Smooth muscle cell (in vitro differentiated cells): ENCODE measurements at regions not wholly inside any gene's neighbourhood (a gene's known extent, or its start where the extent isn't known, plus 50 kb on each side); places are given as distances from the start of the nearest gene placed in this dataset.
A peak's percentile ranks its signal among the peaks of the same experiment; 100 is the strongest.

Experiments used
- DNase-seq: peaks from one replicate; lab custom pipeline; 2025; ENCODE audit not compliant: unreplicated experiment; lab: John Stamatoyannopoulos, UW
- H2AFZ ChIP-seq: fragments of 200-600 bp; sonication (generic); 2 replicates; pipeline ENCODE4 v1.6.0; 2016; ENCODE audit warnings: antibody characterized with exemption, low read depth, mild to moderate bottlenecking
- H3F3A ChIP-seq: fragments of 200-600 bp; sonication (generic); 2 replicates; pipeline ENCODE4 v1.6.0; 2017; ENCODE audit warnings: antibody characterized with exemption, low read depth
- H3K27ac ChIP-seq: fragments of 200-600 bp; sonication (generic); 2 replicates; pipeline ENCODE4 v1.5.1; 2016; ENCODE audit warnings: low read depth, mild to moderate bottlenecking
- H3K27me3 ChIP-seq: fragments of 200-600 bp; sonication (generic); 2 replicates; pipeline ENCODE4 v1.6.1; 2016; ENCODE audit warnings: low read depth, mild to moderate bottlenecking
- H3K36me3 ChIP-seq: fragments of 200-600 bp; sonication (generic); 2 replicates; pipeline ENCODE4 v1.5.1; 2016; ENCODE audit warnings: low read depth
- H3K4me1 ChIP-seq: fragments of 200-600 bp; sonication (generic); 2 replicates; pipeline ENCODE4 v1.5.1; 2016; ENCODE audit warnings: low read depth
- H3K4me2 ChIP-seq: fragments of 200-600 bp; sonication (generic); 2 replicates; pipeline ENCODE4 v1.6.0; 2016; ENCODE audit warnings: mild to moderate bottlenecking
- H3K4me3 ChIP-seq: fragments of 200-600 bp; sonication (generic); 2 replicates; pipeline ENCODE4 v1.5.1; 2016; ENCODE audit warnings: mild to moderate bottlenecking
- H3K79me2 ChIP-seq: fragments of 200-600 bp; sonication (generic); 2 replicates; pipeline ENCODE4 v1.6.0; 2016; ENCODE audit warnings: low read depth, mild to moderate bottlenecking
- H3K9ac ChIP-seq: fragments of 200-600 bp; sonication (generic); 2 replicates; pipeline ENCODE4 v1.6.0; 2016; ENCODE audit warnings: low read depth
- H3K9me3 ChIP-seq: fragments of 200-600 bp; sonication (generic); replicated peaks from 2 replicates; pipeline ENCODE4 v1.5.1; 2016; ENCODE audit warnings: low read depth
- H4K20me1 ChIP-seq: fragments of 200-600 bp; sonication (generic); 2 replicates; pipeline ENCODE4 v1.6.0; 2016; ENCODE audit warnings: low read depth
- WGBS: methylation state at CpG from one replicate; pipeline ENCODE4 v1.1.7; 2016; ENCODE audit warnings: low lambda C conversion rate; 5-methylcytosine and 5-hydroxymethylcytosine counted together
- TF ChIP-seq, protein P1 (sequence below): fragments of 200-600 bp; sonication (generic); IDR thresholded peaks from 2 replicates; pipeline ENCODE4 v1.5.1; 2017; ENCODE audit warnings: borderline replicate concordance, mild to moderate bottlenecking, antibody characterized with exemption; ENCODE audit not compliant: insufficient read depth, poor library complexity, severe bottlenecking

DNA sequence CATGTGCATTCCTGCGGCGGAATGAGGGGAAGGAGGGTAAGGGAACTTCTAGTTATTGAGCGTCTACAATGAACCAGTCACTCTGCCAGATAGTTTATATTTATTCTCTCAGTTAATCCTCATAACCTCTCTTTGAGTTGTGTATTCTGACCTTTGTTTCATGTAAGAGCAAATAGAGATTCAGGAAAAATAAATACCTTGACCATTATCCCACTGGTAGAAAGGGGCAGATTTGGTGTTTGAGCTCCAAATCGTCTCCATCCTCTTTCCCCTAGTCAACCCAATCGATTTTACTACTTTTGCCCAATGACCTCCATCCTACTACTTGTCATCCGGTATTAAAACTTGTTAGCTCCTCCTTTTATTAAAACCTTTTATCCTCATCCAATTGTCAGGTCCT, 157.1 kb upstream of the SESN3 start:
- H4K20me1 ChIP-seq: no peaks in the 10 kb centered on the region
- no peaks in the 10 kb centered on the region for H3K36me3 ChIP-seq
- H3K9me3 ChIP-seq: no peaks in the 10 kb centered on the region
- TF ChIP-seq, protein P1, sequence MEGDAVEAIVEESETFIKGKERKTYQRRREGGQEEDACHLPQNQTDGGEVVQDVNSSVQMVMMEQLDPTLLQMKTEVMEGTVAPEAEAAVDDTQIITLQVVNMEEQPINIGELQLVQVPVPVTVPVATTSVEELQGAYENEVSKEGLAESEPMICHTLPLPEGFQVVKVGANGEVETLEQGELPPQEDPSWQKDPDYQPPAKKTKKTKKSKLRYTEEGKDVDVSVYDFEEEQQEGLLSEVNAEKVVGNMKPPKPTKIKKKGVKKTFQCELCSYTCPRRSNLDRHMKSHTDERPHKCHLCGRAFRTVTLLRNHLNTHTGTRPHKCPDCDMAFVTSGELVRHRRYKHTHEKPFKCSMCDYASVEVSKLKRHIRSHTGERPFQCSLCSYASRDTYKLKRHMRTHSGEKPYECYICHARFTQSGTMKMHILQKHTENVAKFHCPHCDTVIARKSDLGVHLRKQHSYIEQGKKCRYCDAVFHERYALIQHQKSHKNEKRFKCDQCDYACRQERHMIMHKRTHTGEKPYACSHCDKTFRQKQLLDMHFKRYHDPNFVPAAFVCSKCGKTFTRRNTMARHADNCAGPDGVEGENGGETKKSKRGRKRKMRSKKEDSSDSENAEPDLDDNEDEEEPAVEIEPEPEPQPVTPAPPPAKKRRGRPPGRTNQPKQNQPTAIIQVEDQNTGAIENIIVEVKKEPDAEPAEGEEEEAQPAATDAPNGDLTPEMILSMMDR: no peak
- H3K4me1 ChIP-seq: peaks cover 3% of the 10 kb centered on the region
- no peak overlapping the region for H3K4me3 ChIP-seq
- no peak overlapping the region for H3K4me2 ChIP-seq
- no peaks in the 10 kb centered on the region for H3K79me2 ChIP-seq
- DNase-seq: no peak
- 89% methylated on average over 6 of the region's 6 CpGs for WGBS
- no peak overlapping the region for H2AFZ ChIP-seq
- peaks cover 4% of the 10 kb centered on the region for H3F3A ChIP-seq
- H3K27ac ChIP-seq: no peak overlapping the region
- H3K27me3 ChIP-seq: no peaks in the 10 kb centered on the region
- no peak overlapping the region for H3K9ac ChIP-seq

DNA sequence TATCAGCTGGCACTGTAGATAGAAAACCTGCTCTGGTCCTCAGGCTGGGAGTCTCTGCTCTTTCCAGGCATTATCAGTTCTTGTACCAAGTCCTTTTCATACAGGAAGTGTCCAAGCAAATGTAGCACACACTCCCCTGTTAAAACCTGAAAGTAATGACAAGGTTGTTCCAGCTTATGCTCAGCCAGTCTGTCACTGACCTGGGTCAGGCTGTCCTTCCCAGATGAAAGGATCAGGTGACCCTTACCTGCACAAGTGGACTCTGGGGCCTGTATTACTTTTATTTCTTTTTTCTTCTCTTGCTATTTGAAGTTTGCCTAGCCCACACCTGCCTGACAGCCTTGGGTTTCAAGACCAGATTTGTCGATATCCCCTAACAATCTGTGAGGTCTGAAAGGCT, 156.3 kb upstream of the SESN3 start:
- TF ChIP-seq, protein P1: no peak
- H3K27me3 ChIP-seq: no peaks in the 10 kb centered on the region

GRCh38 chr11:95385577-95385976, 154.6 kb upstream of the SESN3 start:
- peaks cover 4% of the 10 kb centered on the region for H3F3A ChIP-seq
- no peak overlapping the region for H2AFZ ChIP-seq
- no peak overlapping the region for H3K4me3 ChIP-seq
- DNase-seq: no peak
- H3K27ac ChIP-seq: no peak overlapping the region
- no peaks in the 10 kb centered on the region for H3K36me3 ChIP-seq
- H3K9ac ChIP-seq: no peak overlapping the region
- no peaks in the 10 kb centered on the region for H3K27me3 ChIP-seq
- no peaks in the 10 kb centered on the region for H4K20me1 ChIP-seq
- no peaks in the 10 kb centered on the region for H3K79me2 ChIP-seq
- H3K4me1 ChIP-seq: peaks cover 3% of the 10 kb centered on the region
- H3K9me3 ChIP-seq: no peaks in the 10 kb centered on the region
- no peak overlapping the region for H3K4me2 ChIP-seq
- TF ChIP-seq, protein P1: no peak

More for the DNA sequence above, 156.3 kb upstream of the SESN3 start:
- Histone ChIP-seq H3K9ac (no peak overlapping the region), H3K79me2 (no peaks in the 10 kb centered on the region), H3K4me1 (peaks cover 3% of the 10 kb centered on the region), H3K9me3 (no peaks in the 10 kb centered on the region), H4K20me1 (no peaks in the 10 kb centered on the region), H3F3A (peaks cover 4% of the 10 kb centered on the region), H3K4me2 (no peak overlapping the region), H3K4me3 (no peak overlapping the region), H3K36me3 (no peaks in the 10 kb centered on the region), H2AFZ (no peak overlapping the region), H3K27ac (no peak overlapping the region)
- no peak for DNase-seq
- 100% methylated on average over 1 of the region's 1 CpG for WGBS

GRCh38 chr11:95379479-95379878, 148.5 kb upstream of the SESN3 start:
- Histone ChIP-seq H3K4me2 (no peak overlapping the region), H3K9me3 (no peaks in the 10 kb centered on the region), H3K79me2 (no peaks in the 10 kb centered on the region), H3K27ac (peak overlapping the region; percentile 6), H3K27me3 (no peaks in the 10 kb centered on the region), H3F3A (peaks cover 14% of the 10 kb centered on the region), H3K36me3 (no peaks in the 10 kb centered on the region), H2AFZ (no peak overlapping the region), H3K4me1 (peaks cover 28% of the 10 kb centered on the region), H3K9ac (no peak overlapping the region), H3K4me3 (no peak overlapping the region), H4K20me1 (no peaks in the 10 kb centered on the region)
- TF ChIP-seq, protein P1: no peak
- DNase-seq: no peak
